K562 (cell line): ENCODE measurements at regions not wholly inside any gene's neighbourhood (a gene's known extent, or its start where the extent isn't known, plus 50 kb on each side); places are given as distances from the start of the nearest gene placed in this dataset.

Experiments
- CBX2 ChIP-seq: fragments of 200-600 bp; sonication (generic); IDR thresholded peaks from one replicate; pipeline ENCODE4 v1.6.1; 2012; ENCODE audit warnings: mild to moderate bottlenecking, low read length, inconsistent platforms; ENCODE audit not compliant: insufficient read depth, poor library complexity, severe bottlenecking
- HMG20A ChIP-seq: fragments of 450-650 bp; formaldehyde crosslinking; conservative IDR thresholded peaks from 2 replicates; pipeline ENCODE4 v1.4.0; 2020; ENCODE audit warnings: mild to moderate bottlenecking, mixed read lengths

DNA sequence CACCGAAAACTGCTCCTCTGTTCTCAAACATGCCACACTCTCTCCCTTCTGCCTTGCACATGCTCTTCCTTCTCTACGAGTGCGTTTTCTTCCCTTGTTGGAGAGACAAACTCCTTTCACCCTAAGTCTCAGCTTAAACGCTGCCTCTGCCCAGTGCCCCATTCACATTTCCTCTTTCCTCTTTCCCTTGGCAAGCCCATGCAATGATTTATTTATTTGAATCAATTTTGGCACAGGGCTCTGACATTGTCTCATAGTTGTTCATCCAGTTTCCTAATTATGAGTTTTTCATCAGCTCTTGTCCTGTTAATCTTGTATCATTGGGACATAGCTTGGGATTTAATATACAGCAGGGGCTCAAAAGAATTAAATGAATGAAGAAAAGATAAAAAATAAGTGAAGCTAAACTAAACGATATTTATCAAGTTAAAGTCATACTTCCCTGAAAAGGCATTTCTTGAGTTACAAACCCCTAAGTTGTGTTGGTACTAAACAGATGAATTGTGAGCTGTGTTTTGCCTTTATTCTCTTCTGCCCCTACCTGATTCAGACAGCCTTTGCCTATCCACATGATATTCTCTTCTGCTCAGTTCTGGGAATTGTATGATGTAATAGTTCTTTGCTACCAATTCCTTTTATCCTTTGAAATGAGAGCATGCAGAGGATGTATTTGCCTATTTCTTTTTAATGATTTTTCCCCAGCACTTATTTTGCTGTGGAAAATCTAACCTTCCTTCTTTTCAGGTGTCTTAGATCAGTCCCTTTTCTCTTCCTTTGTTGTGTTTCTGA, 704.4 kb downstream of the UTRN start:
- TF ChIP-seq HMG20A (no peak), CBX2 (no peak)
